ENCODE measurements at regions not wholly inside any gene's neighbourhood (a gene's known extent, or its start where the extent isn't known, plus 50 kb on each side); places are given as distances from the start of the nearest gene placed in this dataset.

DNA sequence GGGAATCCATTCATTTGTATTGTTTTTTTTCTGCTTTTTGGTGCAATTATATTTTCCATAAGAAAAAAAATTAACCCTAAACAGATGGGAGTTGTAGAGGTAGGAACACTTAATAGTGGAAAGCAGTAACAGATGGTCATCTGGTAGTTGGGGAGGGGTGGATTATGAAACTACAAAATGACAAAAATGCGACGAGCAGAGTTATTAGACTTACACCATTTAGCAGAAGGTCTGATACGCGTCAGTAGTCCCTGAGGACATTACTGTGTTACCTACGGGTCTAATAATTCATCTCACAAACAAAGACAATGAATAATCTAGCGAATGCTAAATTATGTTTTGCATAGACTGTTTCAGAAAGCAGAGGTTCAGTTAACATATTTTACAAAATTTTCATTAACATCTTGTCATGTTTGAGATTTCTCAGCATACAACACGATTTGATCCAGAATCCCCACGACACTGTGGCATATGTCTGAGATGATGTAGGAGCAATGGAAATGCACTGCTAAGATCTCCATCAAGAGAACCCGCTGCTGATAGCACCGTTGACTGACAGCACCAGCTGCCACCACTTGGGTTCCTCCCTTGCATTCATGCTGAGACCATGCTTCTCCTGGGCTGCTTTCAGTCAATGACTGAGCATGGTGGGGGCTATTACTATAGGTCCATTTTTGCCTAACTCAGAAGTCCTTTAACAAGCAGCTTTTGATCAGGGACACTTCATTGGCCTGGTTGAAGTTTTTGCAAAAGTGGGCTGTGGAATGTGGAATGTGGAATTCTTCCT, 182.2 kb upstream of the CPHXL start:
- Histone ChIP-seq H3K36me3 (ENCODE audit: insufficient read depth, low read length) (no peaks in the 10 kb centered on the region), H3K9ac (ENCODE audit: low read length) (no peak overlapping the region), H4K20me1 (ENCODE audit: insufficient read depth) (no peaks in the 10 kb centered on the region), H3K4me3 (ENCODE audit: low read length) (no peak overlapping the region), H3K27me3 (ENCODE audit: insufficient read depth, low read depth, low read length) (no peaks in the 10 kb centered on the region), H3K27ac (ENCODE audit: low read length) (no peak overlapping the region), H3F3A (ENCODE audit: insufficient read depth, low read length, poor library complexity, severe bottlenecking) (no peaks in the 10 kb centered on the region), H3K9me3 (ENCODE audit: low read length) (no peaks in the 10 kb centered on the region), H3K4me2 (ENCODE audit: low read length) (no peak overlapping the region), H2AFZ (ENCODE audit: low read depth, low read length) (no peak overlapping the region), H3K9me2 (ENCODE audit: insufficient read depth, low read length) (no peaks in the 10 kb centered on the region), H3K79me2 (replicated peaks; ENCODE audit: insufficient read depth, low read length) (no peaks in the 10 kb centered on the region)
- TF ChIP-seq CTCF (IDR thresholded peaks at IDR 0.05; ENCODE audit: poor library complexity, severe bottlenecking) (no peak), MXI1 (conservative IDR thresholded peaks at IDR 0.05; ENCODE audit: poor library complexity, severe bottlenecking) (no peak), RAD21 (conservative IDR thresholded peaks at IDR 0.05) (no peak), TAF1 (IDR thresholded peaks at IDR 0.05; ENCODE audit: low read depth) (no peak), POLR2AphosphoS5 (IDR thresholded peaks at IDR 0.05) (no peak), SMC3 (conservative IDR thresholded peaks at IDR 0.05; ENCODE audit: poor library complexity) (no peak), EP300 (conservative IDR thresholded peaks at IDR 0.05; ENCODE audit: poor library complexity, severe bottlenecking) (no peak), EZH2 (IDR thresholded peaks at IDR 0.05; ENCODE audit: borderline replicate concordance, insufficient read depth, low read length, poor library complexity, severe bottlenecking) (no peak)
- TF ChIP-seq, protein P1, sequence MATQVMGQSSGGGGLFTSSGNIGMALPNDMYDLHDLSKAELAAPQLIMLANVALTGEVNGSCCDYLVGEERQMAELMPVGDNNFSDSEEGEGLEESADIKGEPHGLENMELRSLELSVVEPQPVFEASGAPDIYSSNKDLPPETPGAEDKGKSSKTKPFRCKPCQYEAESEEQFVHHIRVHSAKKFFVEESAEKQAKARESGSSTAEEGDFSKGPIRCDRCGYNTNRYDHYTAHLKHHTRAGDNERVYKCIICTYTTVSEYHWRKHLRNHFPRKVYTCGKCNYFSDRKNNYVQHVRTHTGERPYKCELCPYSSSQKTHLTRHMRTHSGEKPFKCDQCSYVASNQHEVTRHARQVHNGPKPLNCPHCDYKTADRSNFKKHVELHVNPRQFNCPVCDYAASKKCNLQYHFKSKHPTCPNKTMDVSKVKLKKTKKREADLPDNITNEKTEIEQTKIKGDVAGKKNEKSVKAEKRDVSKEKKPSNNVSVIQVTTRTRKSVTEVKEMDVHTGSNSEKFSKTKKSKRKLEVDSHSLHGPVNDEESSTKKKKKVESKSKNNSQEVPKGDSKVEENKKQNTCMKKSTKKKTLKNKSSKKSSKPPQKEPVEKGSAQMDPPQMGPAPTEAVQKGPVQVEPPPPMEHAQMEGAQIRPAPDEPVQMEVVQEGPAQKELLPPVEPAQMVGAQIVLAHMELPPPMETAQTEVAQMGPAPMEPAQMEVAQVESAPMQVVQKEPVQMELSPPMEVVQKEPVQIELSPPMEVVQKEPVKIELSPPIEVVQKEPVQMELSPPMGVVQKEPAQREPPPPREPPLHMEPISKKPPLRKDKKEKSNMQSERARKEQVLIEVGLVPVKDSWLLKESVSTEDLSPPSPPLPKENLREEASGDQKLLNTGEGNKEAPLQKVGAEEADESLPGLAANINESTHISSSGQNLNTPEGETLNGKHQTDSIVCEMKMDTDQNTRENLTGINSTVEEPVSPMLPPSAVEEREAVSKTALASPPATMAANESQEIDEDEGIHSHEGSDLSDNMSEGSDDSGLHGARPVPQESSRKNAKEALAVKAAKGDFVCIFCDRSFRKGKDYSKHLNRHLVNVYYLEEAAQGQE (IDR thresholded peaks at IDR 0.05; ENCODE audit: borderline replicate concordance) = no peak

- Histone ChIP-seq H3K9me3 (ENCODE audit: low read length) (no peaks in the 10 kb centered on the region), H4K20me1 (ENCODE audit: insufficient read depth) (no peaks in the 10 kb centered on the region), H3K4me3 (ENCODE audit: low read length) (no peak overlapping the region), H3K36me3 (ENCODE audit: insufficient read depth, low read length) (no peaks in the 10 kb centered on the region), H2AFZ (ENCODE audit: low read depth, low read length) (no peak overlapping the region), H3K79me2 (replicated peaks; ENCODE audit: insufficient read depth, low read length) (no peaks in the 10 kb centered on the region), H3K27ac (ENCODE audit: low read length) (no peak overlapping the region), H3K27me3 (ENCODE audit: insufficient read depth, low read depth, low read length) (no peaks in the 10 kb centered on the region), H3F3A (ENCODE audit: insufficient read depth, low read length, poor library complexity, severe bottlenecking) (no peaks in the 10 kb centered on the region), H3K4me2 (ENCODE audit: low read length) (no peak overlapping the region), H3K9ac (ENCODE audit: low read length) (no peak overlapping the region), H3K9me2 (ENCODE audit: insufficient read depth, low read length) (no peaks in the 10 kb centered on the region)
- TF ChIP-seq, protein P1 (IDR thresholded peaks at IDR 0.05; ENCODE audit: borderline replicate concordance) = no peak
- TF ChIP-seq RAD21 (conservative IDR thresholded peaks at IDR 0.05) = no peak
- no peak for TF ChIP-seq EZH2 (IDR thresholded peaks at IDR 0.05; ENCODE audit: borderline replicate concordance, insufficient read depth, low read length, poor library complexity, severe bottlenecking)
- no peak for TF ChIP-seq POLR2AphosphoS5 (IDR thresholded peaks at IDR 0.05)
- TF ChIP-seq SMC3 (conservative IDR thresholded peaks at IDR 0.05; ENCODE audit: poor library complexity) = no peak
- no peak for TF ChIP-seq TAF1 (IDR thresholded peaks at IDR 0.05; ENCODE audit: low read depth)
- no peak for TF ChIP-seq MXI1 (conservative IDR thresholded peaks at IDR 0.05; ENCODE audit: poor library complexity, severe bottlenecking)
These were observed 183.5 kb upstream of the CPHXL start for GRCh38 chr16:75909746-75910145.

All from neural cell (in vitro differentiated cells).